Chondrocyte (in vitro differentiated cells): ENCODE measurements at regions not wholly inside any gene's neighbourhood (a gene's known extent, or its start where the extent isn't known, plus 50 kb on each side); places are given as distances from the start of the nearest gene placed in this dataset.

ENCODE experiments used
- DNase-seq: peaks from one replicate; pipeline ENCODE4 v3.0.0; 2021; ENCODE audit warnings: mixed read lengths, low spot score
- H3K27ac Mint-ChIP-seq: one replicate; pipeline ENCODE4 v1.8.0; 2021; ENCODE audit warnings: mild to moderate bottlenecking, moderate library complexity, mixed read lengths; ENCODE audit not compliant: unreplicated experiment
- H3K27me3 Mint-ChIP-seq: 2 replicates; pipeline ENCODE4 v1.8.0; 2021; ENCODE audit warnings: low read depth, mixed read lengths
- H3K36me3 Mint-ChIP-seq: 2 replicates; pipeline ENCODE4 v1.8.0; 2021; ENCODE audit warnings: low read depth, mixed read lengths
- H3K4me1 Mint-ChIP-seq: 2 replicates; pipeline ENCODE4 v1.8.0; 2021; ENCODE audit warnings: low read depth, mild to moderate bottlenecking, mixed read lengths
- H3K4me3 Mint-ChIP-seq: one replicate; pipeline ENCODE4 v1.8.0; 2021; ENCODE audit warnings: mild to moderate bottlenecking, moderate library complexity, mixed read lengths; ENCODE audit not compliant: unreplicated experiment
- H3K9me3 Mint-ChIP-seq: 2 replicates; pipeline ENCODE4 v1.8.0; 2021; ENCODE audit warnings: low read depth, mixed read lengths
- CTCF ChIP-seq: fragments of 200-600 bp; sonication (generic); IDR thresholded peaks from 2 replicates; pipeline ENCODE4 v1.5.0; 2021; ENCODE audit warnings: antibody characterized with exemption, mild to moderate bottlenecking, moderate library complexity

- no peak for DNase-seq
- no peak overlapping the region for H3K4me3 Mint-ChIP-seq
- H3K27me3 Mint-ChIP-seq = no peaks in the 10 kb centered on the region
- no peaks in the 10 kb centered on the region for H3K36me3 Mint-ChIP-seq
- no peak for TF ChIP-seq CTCF
- no peaks in the 10 kb centered on the region for H3K9me3 Mint-ChIP-seq
- no peak overlapping the region for H3K27ac Mint-ChIP-seq
- peaks cover 25% of the 10 kb centered on the region for H3K4me1 Mint-ChIP-seq
Measured at GRCh38 chr6:113394729-113395128, 462.4 kb upstream of the MARCKS start.

GRCh38 chr6:113396730-113397129, 460.4 kb upstream of the MARCKS start:
- no peak for TF ChIP-seq CTCF
- H3K36me3 Mint-ChIP-seq = no peaks in the 10 kb centered on the region
- H3K4me3 Mint-ChIP-seq = peak overlapping the region; percentile 0
- no peaks in the 10 kb centered on the region for H3K27me3 Mint-ChIP-seq
- H3K4me1 Mint-ChIP-seq = peaks cover 25% of the 10 kb centered on the region
- DNase-seq = no peak
- H3K9me3 Mint-ChIP-seq = no peaks in the 10 kb centered on the region
- H3K27ac Mint-ChIP-seq = peak overlapping the region; percentile 74

GRCh38 chr6:113397236-113397635, 459.9 kb upstream of the MARCKS start:
- no peaks in the 10 kb centered on the region for H3K36me3 Mint-ChIP-seq
- no peaks in the 10 kb centered on the region for H3K9me3 Mint-ChIP-seq
- no peak overlapping the region for H3K4me3 Mint-ChIP-seq
- no peaks in the 10 kb centered on the region for H3K27me3 Mint-ChIP-seq
- DNase-seq = no peak
- no peak for TF ChIP-seq CTCF
- H3K27ac Mint-ChIP-seq = peak overlapping the region; percentile 74
- peaks cover 25% of the 10 kb centered on the region for H3K4me1 Mint-ChIP-seq

- Mint-ChIP-seq H3K4me1 (peaks cover 25% of the 10 kb centered on the region), H3K9me3 (no peaks in the 10 kb centered on the region), H3K36me3 (no peaks in the 10 kb centered on the region), H3K27ac (no peak overlapping the region), H3K27me3 (no peaks in the 10 kb centered on the region), H3K4me3 (no peak overlapping the region)
- no peak for DNase-seq
- no peak for TF ChIP-seq CTCF
Measured at GRCh38 chr6:113401231-113401630, 455.9 kb upstream of the MARCKS start.

GRCh38 chr6:113402544-113402943, 454.6 kb upstream of the MARCKS start:
- Mint-ChIP-seq H3K4me3 (no peak overlapping the region), H3K27me3 (no peaks in the 10 kb centered on the region), H3K36me3 (no peaks in the 10 kb centered on the region), H3K4me1 (peaks cover 12% of the 10 kb centered on the region), H3K27ac (no peak overlapping the region), H3K9me3 (no peaks in the 10 kb centered on the region)
- no peak for DNase-seq
- TF ChIP-seq CTCF = no peak
